ENCODE measurements at regions not wholly inside any gene's neighbourhood (a gene's known extent, or its start where the extent isn't known, plus 50 kb on each side); places are given as distances from the start of the nearest gene placed in this dataset.

- no peaks in the 10 kb centered on the region for H3K36me3 ChIP-seq (ENCODE audit: control insufficient read depth in 4 of 4, insufficient read depth in 4 of 4, low read length in 4 of 4)
- H3K9ac ChIP-seq (ENCODE audit: insufficient read depth in 1 of 2, low read length in 2 of 2) = no peak overlapping the region
- no peak for ATAC-seq (ENCODE audit: insufficient read depth, low FRiP score)
- no peaks in the 10 kb centered on the region for H3K27me3 ChIP-seq (ENCODE audit: control insufficient read depth in 3 of 3, insufficient read depth in 3 of 3, low read length in 2 of 3)
- no peak overlapping the region for H3K4me3 ChIP-seq
- WGBS, 2 donors = 90 to 91% methylated on average over 4 of the region's 4 CpGs
- TF ChIP-seq, protein P1, sequence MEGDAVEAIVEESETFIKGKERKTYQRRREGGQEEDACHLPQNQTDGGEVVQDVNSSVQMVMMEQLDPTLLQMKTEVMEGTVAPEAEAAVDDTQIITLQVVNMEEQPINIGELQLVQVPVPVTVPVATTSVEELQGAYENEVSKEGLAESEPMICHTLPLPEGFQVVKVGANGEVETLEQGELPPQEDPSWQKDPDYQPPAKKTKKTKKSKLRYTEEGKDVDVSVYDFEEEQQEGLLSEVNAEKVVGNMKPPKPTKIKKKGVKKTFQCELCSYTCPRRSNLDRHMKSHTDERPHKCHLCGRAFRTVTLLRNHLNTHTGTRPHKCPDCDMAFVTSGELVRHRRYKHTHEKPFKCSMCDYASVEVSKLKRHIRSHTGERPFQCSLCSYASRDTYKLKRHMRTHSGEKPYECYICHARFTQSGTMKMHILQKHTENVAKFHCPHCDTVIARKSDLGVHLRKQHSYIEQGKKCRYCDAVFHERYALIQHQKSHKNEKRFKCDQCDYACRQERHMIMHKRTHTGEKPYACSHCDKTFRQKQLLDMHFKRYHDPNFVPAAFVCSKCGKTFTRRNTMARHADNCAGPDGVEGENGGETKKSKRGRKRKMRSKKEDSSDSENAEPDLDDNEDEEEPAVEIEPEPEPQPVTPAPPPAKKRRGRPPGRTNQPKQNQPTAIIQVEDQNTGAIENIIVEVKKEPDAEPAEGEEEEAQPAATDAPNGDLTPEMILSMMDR (IDR thresholded peaks at IDR 0.05; ENCODE audit: control extremely low read depth, extremely low read depth) = no peak
- H3K9me3 ChIP-seq (ENCODE audit: control insufficient read depth in 4 of 4, insufficient read depth in 3 of 4, low read length in 3 of 4) = no peaks in the 10 kb centered on the region
- DNase-seq = no peak
- no peaks in the 10 kb centered on the region for H3K4me1 ChIP-seq (ENCODE audit: control insufficient read depth in 5 of 5, insufficient read depth in 5 of 5, low read length in 5 of 5)
- no peak overlapping the region for H3K27ac ChIP-seq (ENCODE audit: low read depth in 1 of 2, low read length in 1 of 2)
These were observed 104.1 kb downstream of the DIRAS2 start for GRCh38 chr9:90538566-90538965.

- ATAC-seq (ENCODE audit: insufficient read depth, low FRiP score) = no peak
- no peak for DNase-seq
- no peaks in the 10 kb centered on the region for H3K36me3 ChIP-seq (ENCODE audit: control insufficient read depth in 4 of 4, insufficient read depth in 4 of 4, low read length in 4 of 4)
These were observed 103.3 kb downstream of the DIRAS2 start for GRCh38 chr9:90539286-90539685.

GRCh38 chr9:90540734-90541133, 101.9 kb downstream of the DIRAS2 start:
- Histone ChIP-seq H3K27ac (ENCODE audit: low read depth in 1 of 2, low read length in 1 of 2) (no peak overlapping the region), H3K4me1 (ENCODE audit: control insufficient read depth in 5 of 5, insufficient read depth in 5 of 5, low read length in 5 of 5) (no peaks in the 10 kb centered on the region), H3K9ac (ENCODE audit: insufficient read depth in 1 of 2, low read length in 2 of 2) (no peak overlapping the region), H3K9me3 (ENCODE audit: control insufficient read depth in 4 of 4, insufficient read depth in 3 of 4, low read length in 3 of 4) (no peaks in the 10 kb centered on the region), H3K4me3 (no peak overlapping the region), H3K27me3 (ENCODE audit: control insufficient read depth in 3 of 3, insufficient read depth in 3 of 3, low read length in 2 of 3) (no peaks in the 10 kb centered on the region), H3K36me3 (ENCODE audit: control insufficient read depth in 4 of 4, insufficient read depth in 4 of 4, low read length in 4 of 4) (no peaks in the 10 kb centered on the region)
- WGBS, 2 donors = 58 to 95% methylated on average over 1 of the region's 1 CpG
- TF ChIP-seq, protein P1 (IDR thresholded peaks at IDR 0.05; ENCODE audit: control extremely low read depth, extremely low read depth) = no peak
- no peak for DNase-seq
- no peak for ATAC-seq (ENCODE audit: insufficient read depth, low FRiP score)

More at GRCh38 chr9:90539286-90539685, 103.3 kb downstream of the DIRAS2 start:
- no peak overlapping the region for H3K27ac ChIP-seq (ENCODE audit: low read depth in 1 of 2, low read length in 1 of 2)
- H3K9ac ChIP-seq (ENCODE audit: insufficient read depth in 1 of 2, low read length in 2 of 2) = no peak overlapping the region
- H3K9me3 ChIP-seq (ENCODE audit: control insufficient read depth in 4 of 4, insufficient read depth in 3 of 4, low read length in 3 of 4) = no peaks in the 10 kb centered on the region
- H3K4me3 ChIP-seq = no peak overlapping the region
- TF ChIP-seq, protein P1 (IDR thresholded peaks at IDR 0.05; ENCODE audit: control extremely low read depth, extremely low read depth) = no peak
- no peaks in the 10 kb centered on the region for H3K4me1 ChIP-seq (ENCODE audit: control insufficient read depth in 5 of 5, insufficient read depth in 5 of 5, low read length in 5 of 5)
- no peaks in the 10 kb centered on the region for H3K27me3 ChIP-seq (ENCODE audit: control insufficient read depth in 3 of 3, insufficient read depth in 3 of 3, low read length in 2 of 3)

DNA sequence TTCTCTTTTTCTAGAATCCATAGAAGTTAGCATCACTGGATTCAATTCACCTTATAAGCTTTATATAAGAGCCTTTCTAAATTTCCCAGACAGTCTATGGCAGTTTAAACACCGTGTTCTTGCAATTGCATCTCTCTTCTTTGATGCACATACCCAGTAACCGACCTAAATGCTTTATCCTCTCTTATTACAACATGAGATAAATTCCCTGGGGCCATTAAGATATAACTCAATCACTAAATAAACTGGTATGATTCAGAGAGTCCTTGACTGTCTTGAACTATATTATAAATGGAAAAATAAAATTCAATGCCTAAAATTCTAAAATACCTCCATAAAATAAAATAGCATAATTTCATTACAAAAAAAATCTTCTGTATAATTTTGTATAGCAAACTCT, 98.1 kb downstream of the DIRAS2 start:
- Histone ChIP-seq H3K9ac (ENCODE audit: insufficient read depth in 1 of 2, low read length in 2 of 2) (no peak overlapping the region), H3K4me1 (ENCODE audit: control insufficient read depth in 5 of 5, insufficient read depth in 5 of 5, low read length in 5 of 5) (no peaks in the 10 kb centered on the region), H3K36me3 (ENCODE audit: control insufficient read depth in 4 of 4, insufficient read depth in 4 of 4, low read length in 4 of 4) (no peaks in the 10 kb centered on the region), H3K4me3 (no peak overlapping the region), H3K27me3 (ENCODE audit: control insufficient read depth in 3 of 3, insufficient read depth in 3 of 3, low read length in 2 of 3) (no peaks in the 10 kb centered on the region), H3K27ac (ENCODE audit: low read depth in 1 of 2, low read length in 1 of 2) (no peak overlapping the region), H3K9me3 (ENCODE audit: control insufficient read depth in 4 of 4, insufficient read depth in 3 of 4, low read length in 3 of 4) (peaks cover 0 to 4% (median 0%) of the 10 kb centered on the region in 4 donors)
- WGBS, 2 donors = 82 to 86% methylated on average over 2 of the region's 2 CpGs
- no peak for DNase-seq
- TF ChIP-seq, protein P1 (IDR thresholded peaks at IDR 0.05; ENCODE audit: control extremely low read depth, extremely low read depth) = no peak
- no peak for ATAC-seq (ENCODE audit: insufficient read depth, low FRiP score)
